Glutamatergic neuron (in vitro differentiated cells): ENCODE measurements at regions not wholly inside any gene's neighbourhood (a gene's known extent, or its start where the extent isn't known, plus 50 kb on each side); places are given as distances from the start of the nearest gene placed in this dataset.

Source experiments
- DNase-seq: peaks from one replicate; pipeline ENCODE4 v3.0.0; 2022
- H3K27ac Mint-ChIP-seq: one replicate; pipeline ENCODE4 v1.8.0; 2020; ENCODE audit warnings: mild to moderate bottlenecking, mixed read lengths, inconsistent platforms; ENCODE audit not compliant: unreplicated experiment
- H3K27me3 Mint-ChIP-seq: one replicate; pipeline ENCODE4 v1.8.0; 2020; ENCODE audit warnings: mild to moderate bottlenecking, moderate library complexity, mixed read lengths, inconsistent platforms; ENCODE audit not compliant: unreplicated experiment
- H3K36me3 Mint-ChIP-seq: one replicate; pipeline ENCODE4 v1.8.0; 2020; ENCODE audit warnings: mild to moderate bottlenecking, mixed read lengths, inconsistent platforms; ENCODE audit not compliant: unreplicated experiment
- H3K4me1 Mint-ChIP-seq: one replicate; pipeline ENCODE4 v1.8.0; 2020; ENCODE audit warnings: mild to moderate bottlenecking, low read depth, mixed read lengths, inconsistent platforms; ENCODE audit not compliant: unreplicated experiment
- H3K4me3 Mint-ChIP-seq: one replicate; pipeline ENCODE4 v1.8.0; 2020; ENCODE audit warnings: mild to moderate bottlenecking, mixed read lengths, inconsistent platforms; ENCODE audit not compliant: unreplicated experiment
- H3K9me3 Mint-ChIP-seq: one replicate; pipeline ENCODE4 v1.8.0; 2020; ENCODE audit warnings: mild to moderate bottlenecking, moderate library complexity, mixed read lengths, inconsistent platforms; ENCODE audit not compliant: unreplicated experiment
- CTCF ChIP-seq: fragments of 200-600 bp; sonication (generic); IDR thresholded peaks from one replicate; pipeline ENCODE4 v1.5.0; 2021; ENCODE audit not compliant: partially characterized antibody, unreplicated experiment

GRCh38 chr12:78760906-78761305, 103.7 kb upstream of the SYT1 start:
- H3K4me1 Mint-ChIP-seq, result no peaks in the 10 kb centered on the region
- H3K27me3 Mint-ChIP-seq, result no peaks in the 10 kb centered on the region
- DNase-seq, result no peak

GRCh38 chr12:78764913-78765312, 99.7 kb upstream of the SYT1 start:
- no peak for TF ChIP-seq CTCF
- no peaks in the 10 kb centered on the region for H3K9me3 Mint-ChIP-seq
- H3K4me1 Mint-ChIP-seq, result no peaks in the 10 kb centered on the region
- no peak for DNase-seq
- no peaks in the 10 kb centered on the region for H3K27me3 Mint-ChIP-seq
- H3K27ac Mint-ChIP-seq, result no peak overlapping the region
- peaks cover under 1% of the 10 kb centered on the region for H3K36me3 Mint-ChIP-seq
- H3K4me3 Mint-ChIP-seq, result no peak overlapping the region

More at GRCh38 chr12:78760906-78761305, 103.7 kb upstream of the SYT1 start:
- H3K27ac Mint-ChIP-seq, result no peak overlapping the region
- H3K4me3 Mint-ChIP-seq, result no peak overlapping the region
- no peak for TF ChIP-seq CTCF
- H3K36me3 Mint-ChIP-seq, result peaks cover 4% of the 10 kb centered on the region
- no peaks in the 10 kb centered on the region for H3K9me3 Mint-ChIP-seq

GRCh38 chr12:78767264-78767981, 97.2 kb upstream of the SYT1 start:
- no peak for DNase-seq
- no peaks in the 10 kb centered on the region for H3K9me3 Mint-ChIP-seq
- H3K27ac Mint-ChIP-seq, result no peak overlapping the region
- TF ChIP-seq CTCF, result no peak
- H3K4me3 Mint-ChIP-seq, result no peak overlapping the region
- H3K4me1 Mint-ChIP-seq, result no peaks in the 10 kb centered on the region
- no peaks in the 10 kb centered on the region for H3K36me3 Mint-ChIP-seq
- H3K27me3 Mint-ChIP-seq, result peaks cover 3% of the 10 kb centered on the region

- H3K9me3 Mint-ChIP-seq, result no peaks in the 10 kb centered on the region
- H3K27me3 Mint-ChIP-seq, result no peaks in the 10 kb centered on the region
- no peak overlapping the region for H3K27ac Mint-ChIP-seq
- DNase-seq, result no peak
- H3K4me3 Mint-ChIP-seq, result no peak overlapping the region
- TF ChIP-seq CTCF, result no peak
- no peaks in the 10 kb centered on the region for H3K36me3 Mint-ChIP-seq
- H3K4me1 Mint-ChIP-seq, result no peaks in the 10 kb centered on the region
Measured at GRCh38 chr12:78778339-78778738, 86.2 kb upstream of the SYT1 start.

- no peaks in the 10 kb centered on the region for H3K9me3 Mint-ChIP-seq
- no peaks in the 10 kb centered on the region for H3K36me3 Mint-ChIP-seq
- no peak overlapping the region for H3K27ac Mint-ChIP-seq
- H3K4me3 Mint-ChIP-seq, result no peak overlapping the region
- no peaks in the 10 kb centered on the region for H3K27me3 Mint-ChIP-seq
- no peak for DNase-seq
- TF ChIP-seq CTCF, result no peak
- H3K4me1 Mint-ChIP-seq, result peaks cover 25% of the 10 kb centered on the region
Measured at GRCh38 chr12:78787576-78787975, 77.0 kb upstream of the SYT1 start.
